ENCODE measurements at regions not wholly inside any gene's neighbourhood (a gene's known extent, or its start where the extent isn't known, plus 50 kb on each side); places are given as distances from the start of the nearest gene placed in this dataset.

GRCh38 chr14:38134416-38135030, 73.2 kb upstream of the SSTR1 start:
- no peaks in the 10 kb centered on the region for H3K9me3 ChIP-seq
- H3K27me3 ChIP-seq: no peaks in the 10 kb centered on the region
- H3K4me3 ChIP-seq: no peak overlapping the region
- no peaks in the 10 kb centered on the region for H3K4me1 ChIP-seq
- intact Hi-C loops (cut with DNase I): no loop called here
- 76 to 87% methylated on average over 10 of the region's 10 CpGs for WGBS, 2 donors
- no peak for TF ChIP-seq POLR2A (IDR thresholded peaks at IDR 0.05)
- no peak for TF ChIP-seq CTCF (IDR thresholded peaks at IDR 0.05)
- DNase-seq: no peak
- no peak overlapping the region for H3K27ac ChIP-seq
- no peaks in the 10 kb centered on the region for H3K36me3 ChIP-seq

- H3K27ac ChIP-seq: no peak overlapping the region
- H3K4me1 ChIP-seq: no peaks in the 10 kb centered on the region
- TF ChIP-seq POLR2A (IDR thresholded peaks at IDR 0.05) (no peak), CTCF (IDR thresholded peaks at IDR 0.05) (no peak)
- intact Hi-C loops (cut with DNase I): no loop called here
- no peak overlapping the region for H3K4me3 ChIP-seq
- no peaks in the 10 kb centered on the region for H3K9me3 ChIP-seq
- WGBS, 2 donors: 67 to 70% methylated on average over 5 of the region's 5 CpGs
- no peak for DNase-seq
- H3K36me3 ChIP-seq: no peaks in the 10 kb centered on the region
- H3K27me3 ChIP-seq: no peaks in the 10 kb centered on the region
Observed at GRCh38 chr14:38135106-38135867, 72.4 kb upstream of the SSTR1 start.

GRCh38 chr14:38137005-38137404, 70.7 kb upstream of the SSTR1 start:
- H3K27ac ChIP-seq: no peak overlapping the region
- no peaks in the 10 kb centered on the region for H3K9me3 ChIP-seq
- intact Hi-C loops (cut with DNase I): no loop called here
- no peak for TF ChIP-seq CTCF (IDR thresholded peaks at IDR 0.05)
- no peak for TF ChIP-seq POLR2A (IDR thresholded peaks at IDR 0.05)
- DNase-seq: no peak
- no peaks in the 10 kb centered on the region for H3K27me3 ChIP-seq
- WGBS, 2 donors: 96% methylated on average over 1 of the region's 1 CpG
- no peaks in the 10 kb centered on the region for H3K36me3 ChIP-seq
- no peak overlapping the region for H3K4me3 ChIP-seq
- no peaks in the 10 kb centered on the region for H3K4me1 ChIP-seq

DNA sequence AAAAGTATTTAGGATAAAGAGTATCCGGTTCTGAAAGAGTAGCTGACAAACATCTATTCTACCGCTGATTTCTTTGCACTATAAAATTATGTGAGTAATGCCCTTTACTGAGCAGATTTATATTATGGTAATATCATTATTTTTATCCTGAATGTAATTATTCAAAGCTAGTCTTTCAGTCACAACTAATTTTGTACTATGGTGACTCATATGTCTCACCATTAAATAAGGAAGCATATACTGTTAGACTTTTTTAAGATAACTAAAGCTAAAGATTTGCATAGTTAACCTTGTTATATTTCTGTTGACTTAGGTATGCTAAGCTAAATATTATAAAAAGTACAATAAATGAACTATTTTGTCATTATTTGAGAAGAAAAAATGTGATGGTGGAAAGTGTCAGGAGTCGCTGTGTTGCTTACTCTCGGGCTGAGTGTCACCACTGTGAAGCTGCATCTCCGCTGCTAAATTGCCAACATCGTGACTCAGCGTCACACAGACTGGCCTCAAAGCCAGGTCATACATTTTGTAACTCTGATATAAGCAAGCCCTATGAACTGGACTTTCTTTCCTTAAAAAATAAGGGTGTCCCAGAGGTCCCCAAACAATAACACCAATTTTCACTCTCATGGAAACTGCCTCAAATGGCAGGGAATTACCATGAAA, 69.1 kb upstream of the SSTR1 start:
- Histone ChIP-seq H3K4me3 (no peak overlapping the region), H3K36me3 (no peaks in the 10 kb centered on the region), H3K9me3 (no peaks in the 10 kb centered on the region), H3K4me1 (peaks cover 0 to 3% (median 0%) of the 10 kb centered on the region in 3 donors), H3K27me3 (no peaks in the 10 kb centered on the region), H3K27ac (no peak overlapping the region)
- DNase-seq: no peak
- no peak for TF ChIP-seq POLR2A (IDR thresholded peaks at IDR 0.05)
- no peak for TF ChIP-seq CTCF (IDR thresholded peaks at IDR 0.05)
- 82 to 94% methylated on average over 7 of the region's 7 CpGs for WGBS, 2 donors
- intact Hi-C loops (cut with DNase I): no loop called here

GRCh38 chr14:38139926-38140325, 67.8 kb upstream of the SSTR1 start:
- WGBS, 2 donors: 82 to 90% methylated on average over 2 of the region's 2 CpGs
- no peaks in the 10 kb centered on the region for H3K36me3 ChIP-seq
- DNase-seq: no peak
- no peak overlapping the region for H3K27ac ChIP-seq
- no peaks in the 10 kb centered on the region for H3K27me3 ChIP-seq
- H3K4me3 ChIP-seq: no peak overlapping the region
- intact Hi-C loops (cut with DNase I): no loop called here
- H3K9me3 ChIP-seq: no peaks in the 10 kb centered on the region
- TF ChIP-seq CTCF (IDR thresholded peaks at IDR 0.05): no peak
- no peak for TF ChIP-seq POLR2A (IDR thresholded peaks at IDR 0.05)
- H3K4me1 ChIP-seq: peaks cover 0 to 8% (median 3%) of the 10 kb centered on the region in 3 donors
